ENCODE measurements at regions not wholly inside any gene's neighbourhood (a gene's known extent, or its start where the extent isn't known, plus 50 kb on each side); places are given as distances from the start of the nearest gene placed in this dataset.
A peak's percentile ranks its signal among the peaks of the same experiment; 100 is the strongest.
"Not testable (repeated sequence)": the region's sequence is repeated elsewhere in the genome, so short reads cannot be mapped to it uniquely, and the experiment has no call there.

GRCh38 chr3:8001712-8002111 lies 499.9 kb upstream of the LMCD1 start:
- DNase-seq (ENCODE audit: low read depth), result no peak

- DNase-seq (ENCODE audit: low read depth), result no peak
Measured at GRCh38 chr3:8011902-8012301, 489.7 kb upstream of the LMCD1 start.

GRCh38 chr3:8020047-8020841 lies 481.4 kb upstream of the LMCD1 start:
- DNase-seq (ENCODE audit: low read depth), result no peak

GRCh38 chr3:8027954-8028353 lies 473.7 kb upstream of the LMCD1 start:
- no peak for DNase-seq (ENCODE audit: low read depth)

GRCh38 chr3:8050283-8050682 lies 451.3 kb upstream of the LMCD1 start:
- no peak for DNase-seq (ENCODE audit: low read depth)

GRCh38 chr3:8052659-8053058 lies 449.0 kb upstream of the LMCD1 start:
- DNase-seq (ENCODE audit: low read depth), result no peak

GRCh38 chr3:8068135-8068534 lies 433.5 kb upstream of the LMCD1 start:
- not testable (repeated sequence) for DNase-seq (ENCODE audit: low read depth)

- no peak for DNase-seq (ENCODE audit: low read depth)
Measured at GRCh38 chr3:8069471-8069870, 432.2 kb upstream of the LMCD1 start.

- no peak for DNase-seq (ENCODE audit: low read depth)
Measured at GRCh38 chr3:8070011-8070410, 431.6 kb upstream of the LMCD1 start.

- DNase-seq (ENCODE audit: low read depth), result not testable (repeated sequence)
Measured at GRCh38 chr3:8074740-8075139, 426.9 kb upstream of the LMCD1 start.

- no peak for DNase-seq (ENCODE audit: low read depth)
Measured at GRCh38 chr3:8077126-8077525, 424.5 kb upstream of the LMCD1 start.

GRCh38 chr3:8080464-8080863 lies 421.2 kb upstream of the LMCD1 start:
- no peak for DNase-seq (ENCODE audit: low read depth)

- DNase-seq (ENCODE audit: low read depth), result no peak
Measured at GRCh38 chr3:8085498-8085897, 416.1 kb upstream of the LMCD1 start.

GRCh38 chr3:8087951-8088350 lies 413.7 kb upstream of the LMCD1 start:
- no peak for DNase-seq (ENCODE audit: low read depth)

GRCh38 chr3:8094415-8094814 lies 407.2 kb upstream of the LMCD1 start:
- DNase-seq (ENCODE audit: low read depth), result no peak

- DNase-seq (ENCODE audit: low read depth), result no peak
Measured at GRCh38 chr3:8095724-8096123, 405.9 kb upstream of the LMCD1 start.

- DNase-seq (ENCODE audit: low read depth), result no peak
Measured at GRCh38 chr3:8097690-8098089, 403.9 kb upstream of the LMCD1 start.

GRCh38 chr3:8103954-8104353 lies 397.7 kb upstream of the LMCD1 start:
- DNase-seq (ENCODE audit: low read depth), result no peak

GRCh38 chr3:8106921-8107320 lies 394.7 kb upstream of the LMCD1 start:
- no peak for DNase-seq (ENCODE audit: low read depth)

- DNase-seq (ENCODE audit: low read depth), result peak; percentile 21
Measured at GRCh38 chr3:8110966-8111798, 390.4 kb upstream of the LMCD1 start.

- no peak for DNase-seq (ENCODE audit: low read depth)
Measured at GRCh38 chr3:8112587-8112986, 389.0 kb upstream of the LMCD1 start.

- DNase-seq (ENCODE audit: low read depth), result no peak
Measured at GRCh38 chr3:8113626-8114025, 388.0 kb upstream of the LMCD1 start.

- DNase-seq (ENCODE audit: low read depth), result no peak
Measured at GRCh38 chr3:8128686-8129085, 372.9 kb upstream of the LMCD1 start.

Measured in GM04503 (cell line).